ENCODE measurements at regions not wholly inside any gene's neighbourhood (a gene's known extent, or its start where the extent isn't known, plus 50 kb on each side); places are given as distances from the start of the nearest gene placed in this dataset.

GRCh38 chr4:181618038-181618618, 625.1 kb upstream of the TENM3 start:
- WGBS (ENCODE audit: insufficient coverage) = 84% methylated on average over 5 of the region's 6 CpGs
- Histone ChIP-seq H3K4me1 (ENCODE audit: control insufficient read depth, insufficient read depth, low read length) (peaks cover 3% of the 10 kb centered on the region), H3K9me3 (replicated peaks; ENCODE audit: control insufficient read depth, low read depth, low read length) (no peaks in the 10 kb centered on the region), H3K27me3 (ENCODE audit: control insufficient read depth, insufficient read depth, low read length) (no peaks in the 10 kb centered on the region), H3K27ac (ENCODE audit: low read length) (no peak overlapping the region), H3K4me3 (ENCODE audit: low read length) (no peak overlapping the region), H3K36me3 (ENCODE audit: control insufficient read depth, insufficient read depth, low read length) (no peaks in the 10 kb centered on the region)
- DNase-seq = no peak

- DNase-seq = no peak
Observed at GRCh38 chr4:181618896-181619295, 624.3 kb upstream of the TENM3 start.

GRCh38 chr4:181619651-181620050, 623.6 kb upstream of the TENM3 start:
- Histone ChIP-seq H3K4me3 (ENCODE audit: low read length) (no peak overlapping the region), H3K27me3 (ENCODE audit: control insufficient read depth, insufficient read depth, low read length) (no peaks in the 10 kb centered on the region), H3K36me3 (ENCODE audit: control insufficient read depth, insufficient read depth, low read length) (no peaks in the 10 kb centered on the region), H3K9me3 (replicated peaks; ENCODE audit: control insufficient read depth, low read depth, low read length) (no peaks in the 10 kb centered on the region), H3K27ac (ENCODE audit: low read length) (no peak overlapping the region), H3K4me1 (ENCODE audit: control insufficient read depth, insufficient read depth, low read length) (no peaks in the 10 kb centered on the region)
- WGBS (ENCODE audit: insufficient coverage) = 66% methylated on average over 3 of the region's 7 CpGs
- DNase-seq = no peak

More at GRCh38 chr4:181618896-181619295, 624.3 kb upstream of the TENM3 start:
- H3K4me1 ChIP-seq (ENCODE audit: control insufficient read depth, insufficient read depth, low read length) = no peaks in the 10 kb centered on the region
- H3K27ac ChIP-seq (ENCODE audit: low read length) = no peak overlapping the region
- no peaks in the 10 kb centered on the region for H3K9me3 ChIP-seq (replicated peaks; ENCODE audit: control insufficient read depth, low read depth, low read length)
- no peaks in the 10 kb centered on the region for H3K27me3 ChIP-seq (ENCODE audit: control insufficient read depth, insufficient read depth, low read length)
- no peaks in the 10 kb centered on the region for H3K36me3 ChIP-seq (ENCODE audit: control insufficient read depth, insufficient read depth, low read length)
- H3K4me3 ChIP-seq (ENCODE audit: low read length) = no peak overlapping the region
- WGBS (ENCODE audit: insufficient coverage) = 90% methylated on average over 5 of the region's 5 CpGs

- 86% methylated on average over 2 of the region's 12 CpGs for WGBS (ENCODE audit: insufficient coverage)
- H3K27ac ChIP-seq (ENCODE audit: low read length) = no peak overlapping the region
- no peak for DNase-seq
Observed at GRCh38 chr4:181637186-181638105, 605.8 kb upstream of the TENM3 start.

GRCh38 chr4:181643466-181643865, 599.7 kb upstream of the TENM3 start:
- WGBS (ENCODE audit: insufficient coverage) = no CpG with 5 or more reads among the region's 2 CpGs
- Histone ChIP-seq H3K27me3 (ENCODE audit: control insufficient read depth, insufficient read depth, low read length) (no peaks in the 10 kb centered on the region), H3K36me3 (ENCODE audit: control insufficient read depth, insufficient read depth, low read length) (no peaks in the 10 kb centered on the region), H3K27ac (ENCODE audit: low read length) (no peak overlapping the region), H3K9me3 (replicated peaks; ENCODE audit: control insufficient read depth, low read depth, low read length) (no peaks in the 10 kb centered on the region), H3K4me3 (ENCODE audit: low read length) (no peak overlapping the region), H3K4me1 (ENCODE audit: control insufficient read depth, insufficient read depth, low read length) (no peaks in the 10 kb centered on the region)
- DNase-seq = no peak

More at GRCh38 chr4:181637186-181638105, 605.8 kb upstream of the TENM3 start:
- Histone ChIP-seq H3K9me3 (replicated peaks; ENCODE audit: control insufficient read depth, low read depth, low read length) (no peaks in the 10 kb centered on the region), H3K4me3 (ENCODE audit: low read length) (no peak overlapping the region), H3K36me3 (ENCODE audit: control insufficient read depth, insufficient read depth, low read length) (no peaks in the 10 kb centered on the region), H3K4me1 (ENCODE audit: control insufficient read depth, insufficient read depth, low read length) (no peaks in the 10 kb centered on the region), H3K27me3 (ENCODE audit: control insufficient read depth, insufficient read depth, low read length) (no peaks in the 10 kb centered on the region)

- H3K9me3 ChIP-seq (replicated peaks; ENCODE audit: control insufficient read depth, low read depth, low read length) = no peaks in the 10 kb centered on the region
- no peak overlapping the region for H3K4me3 ChIP-seq (ENCODE audit: low read length)
- H3K36me3 ChIP-seq (ENCODE audit: control insufficient read depth, insufficient read depth, low read length) = no peaks in the 10 kb centered on the region
- WGBS (ENCODE audit: insufficient coverage) = 60% methylated on average over 1 of the region's 2 CpGs
- no peak overlapping the region for H3K27ac ChIP-seq (ENCODE audit: low read length)
- no peaks in the 10 kb centered on the region for H3K4me1 ChIP-seq (ENCODE audit: control insufficient read depth, insufficient read depth, low read length)
- H3K27me3 ChIP-seq (ENCODE audit: control insufficient read depth, insufficient read depth, low read length) = no peaks in the 10 kb centered on the region
- no peak for DNase-seq
Observed at GRCh38 chr4:181645489-181645888, 597.7 kb upstream of the TENM3 start.

- H3K4me3 ChIP-seq (ENCODE audit: low read length) = no peak overlapping the region
- no peaks in the 10 kb centered on the region for H3K36me3 ChIP-seq (ENCODE audit: control insufficient read depth, insufficient read depth, low read length)
- no peak overlapping the region for H3K27ac ChIP-seq (ENCODE audit: low read length)
- H3K27me3 ChIP-seq (ENCODE audit: control insufficient read depth, insufficient read depth, low read length) = no peaks in the 10 kb centered on the region
- no peak for DNase-seq
- WGBS (ENCODE audit: insufficient coverage) = no CpG with 5 or more reads among the region's 6 CpGs
- no peaks in the 10 kb centered on the region for H3K9me3 ChIP-seq (replicated peaks; ENCODE audit: control insufficient read depth, low read depth, low read length)
- H3K4me1 ChIP-seq (ENCODE audit: control insufficient read depth, insufficient read depth, low read length) = no peaks in the 10 kb centered on the region
Observed at GRCh38 chr4:181646864-181647263, 596.3 kb upstream of the TENM3 start.

GRCh38 chr4:181647396-181648147, 595.6 kb upstream of the TENM3 start:
- H3K27ac ChIP-seq (ENCODE audit: low read length) = no peak overlapping the region
- WGBS (ENCODE audit: insufficient coverage) = 9% methylated on average over 14 of the region's 19 CpGs
- H3K36me3 ChIP-seq (ENCODE audit: control insufficient read depth, insufficient read depth, low read length) = no peaks in the 10 kb centered on the region
- DNase-seq = peak; percentile 59
- no peaks in the 10 kb centered on the region for H3K4me1 ChIP-seq (ENCODE audit: control insufficient read depth, insufficient read depth, low read length)
- no peaks in the 10 kb centered on the region for H3K9me3 ChIP-seq (replicated peaks; ENCODE audit: control insufficient read depth, low read depth, low read length)
- no peak overlapping the region for H3K4me3 ChIP-seq (ENCODE audit: low read length)
- no peaks in the 10 kb centered on the region for H3K27me3 ChIP-seq (ENCODE audit: control insufficient read depth, insufficient read depth, low read length)

- no peak overlapping the region for H3K4me3 ChIP-seq (ENCODE audit: low read length)
- H3K4me1 ChIP-seq (ENCODE audit: control insufficient read depth, insufficient read depth, low read length) = no peaks in the 10 kb centered on the region
- DNase-seq = no peak
- no peaks in the 10 kb centered on the region for H3K36me3 ChIP-seq (ENCODE audit: control insufficient read depth, insufficient read depth, low read length)
- no peaks in the 10 kb centered on the region for H3K9me3 ChIP-seq (replicated peaks; ENCODE audit: control insufficient read depth, low read depth, low read length)
- WGBS (ENCODE audit: insufficient coverage) = no CpG with 5 or more reads among the region's 4 CpGs
- no peak overlapping the region for H3K27ac ChIP-seq (ENCODE audit: low read length)
- H3K27me3 ChIP-seq (ENCODE audit: control insufficient read depth, insufficient read depth, low read length) = no peaks in the 10 kb centered on the region
Observed at GRCh38 chr4:181650033-181650825, 593.0 kb upstream of the TENM3 start.

All from muscle of leg (tissue), 3 donors.